Stimulated activated CD8-positive, alpha-beta memory T cell treated with anti-CD3 and anti-CD28 coated beads, Interleukin-4, amount 100 ng/mL, for 48 hours (primary cell): ENCODE measurements at regions not wholly inside any gene's neighbourhood (a gene's known extent, or its start where the extent isn't known, plus 50 kb on each side); places are given as distances from the start of the nearest gene placed in this dataset.

Experiments
- DNase-seq: peaks from one replicate; pipeline ENCODE4 v3.0.0-alpha.2; 2020

DNA sequence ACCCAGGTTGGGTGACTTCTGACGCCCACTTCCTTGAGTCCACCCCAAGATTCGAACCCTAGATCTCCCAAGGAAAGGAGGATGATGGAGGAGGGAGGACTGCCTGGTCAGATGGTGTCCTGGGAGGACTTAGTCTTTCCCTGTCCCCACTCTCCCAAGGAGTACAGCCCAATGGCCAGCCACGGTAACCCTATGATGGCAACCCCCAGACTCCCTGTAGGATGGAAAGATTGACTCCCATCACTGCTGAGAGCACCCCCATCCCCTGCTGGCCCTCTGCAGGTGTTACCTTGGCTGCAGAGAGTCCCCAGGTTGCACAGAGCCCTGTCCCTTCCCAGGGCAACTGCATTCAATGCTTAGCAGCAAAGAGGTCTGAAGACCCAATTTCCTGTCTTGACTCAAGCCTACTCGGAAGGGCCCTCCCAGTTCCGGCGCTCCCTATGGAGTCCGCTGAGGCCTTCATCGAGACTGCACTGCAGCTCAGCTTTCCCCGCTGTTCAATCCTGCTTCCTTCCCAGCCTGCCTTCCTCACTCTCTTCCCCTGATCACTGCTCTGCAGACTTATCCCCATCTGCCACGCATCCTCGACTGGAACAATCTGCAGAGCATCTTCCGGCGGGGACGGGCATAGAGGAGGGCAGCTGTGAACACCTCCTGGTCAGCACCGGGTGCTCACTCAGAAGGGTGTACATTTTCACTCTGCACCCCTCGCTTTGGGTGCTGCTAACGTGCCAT lies 50.8 kb upstream of the OCM2 start:
- no peak for DNase-seq

DNA sequence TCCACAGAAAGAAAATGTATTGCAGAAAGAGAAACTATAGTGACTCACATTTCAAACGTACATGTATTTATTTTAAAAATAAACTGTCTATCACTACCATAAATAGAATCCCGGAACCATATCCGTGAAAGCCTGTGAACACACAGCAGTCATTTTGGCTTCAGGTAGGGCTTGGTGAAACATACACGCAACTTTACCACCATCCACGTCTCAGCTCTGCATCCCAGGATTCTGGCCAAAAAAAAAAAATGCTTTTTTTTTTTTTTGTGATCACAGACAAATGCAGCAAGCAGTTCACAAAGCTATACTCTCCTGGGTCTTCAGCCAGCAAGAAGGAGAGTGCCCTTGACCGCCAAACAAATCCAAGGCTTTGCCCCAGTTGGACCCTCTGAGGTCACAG lies 56.8 kb upstream of the OCM2 start:
- no peak for DNase-seq

DNA sequence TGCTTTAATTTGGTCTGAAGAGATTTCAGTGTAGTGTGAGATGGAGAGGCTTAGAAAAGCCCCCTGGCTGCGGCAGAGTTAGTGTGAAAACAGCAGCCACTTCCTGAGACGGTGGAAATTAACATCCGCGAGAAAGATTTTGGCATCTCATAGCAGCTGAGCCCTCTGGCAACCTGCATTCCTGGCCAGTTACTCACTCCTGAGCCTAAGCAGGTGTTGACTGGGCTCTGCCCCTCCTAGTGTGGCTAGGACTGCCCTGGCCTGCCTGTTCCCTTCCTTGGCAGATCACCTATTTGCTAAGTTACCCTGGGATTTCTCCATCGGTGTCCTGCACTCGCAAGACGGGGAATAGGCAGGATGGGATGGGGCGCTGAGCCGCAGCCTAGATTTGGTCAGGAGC lies 57.6 kb upstream of the LMTK2 start:
- DNase-seq, result no peak

DNA sequence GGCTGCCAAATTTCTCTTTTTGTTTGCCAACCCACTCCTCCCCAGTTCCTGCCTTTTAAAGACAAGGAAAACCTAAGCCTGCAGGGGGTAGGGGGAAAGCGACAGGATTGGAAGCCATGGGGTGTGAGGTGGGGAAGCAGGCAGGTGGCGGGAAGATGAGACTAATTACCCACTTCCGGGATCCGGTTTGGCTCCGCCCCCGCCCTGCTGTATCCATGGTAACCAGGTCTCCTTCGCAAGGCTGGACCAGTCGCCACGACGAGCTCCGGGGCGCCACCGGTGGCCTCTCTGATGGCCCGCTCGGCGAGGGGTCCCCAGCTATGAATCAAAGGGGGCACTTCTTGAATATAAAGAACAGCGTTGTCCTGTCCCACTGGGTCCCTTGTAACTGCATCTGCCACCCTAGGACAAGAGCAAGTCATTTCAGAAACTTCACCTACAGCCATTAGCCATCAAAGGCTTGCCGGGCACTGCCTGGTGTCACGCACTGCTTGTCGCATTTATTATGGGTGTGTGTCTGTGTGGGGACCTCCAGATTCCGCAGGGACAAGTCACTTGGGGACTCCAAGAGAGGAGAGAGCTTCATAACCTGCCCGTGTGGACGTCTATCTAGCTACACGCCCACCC lies 55.4 kb upstream of the LMTK2 start:
- DNase-seq, result peak; percentile 80

DNA sequence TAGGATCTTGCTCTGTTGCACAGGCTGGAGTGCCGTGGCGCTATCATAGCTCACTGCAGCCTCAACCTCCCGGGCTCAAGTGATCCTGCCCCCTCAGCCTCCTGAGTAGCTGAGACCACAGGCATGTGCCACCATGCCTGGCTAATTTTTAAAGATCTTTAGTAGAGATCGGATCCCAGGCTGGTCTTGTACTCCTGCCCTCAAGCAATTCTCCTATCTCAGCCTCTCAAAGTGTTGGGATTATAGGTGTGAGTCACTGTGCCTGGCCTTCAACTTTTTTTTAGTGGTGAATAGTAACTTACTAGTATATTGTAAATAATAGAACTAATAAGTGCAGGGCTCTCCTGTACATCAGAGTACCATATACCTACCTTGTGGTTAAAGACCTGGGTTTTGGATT lies 52.1 kb upstream of the LMTK2 start:
- DNase-seq, result no peak

DNA sequence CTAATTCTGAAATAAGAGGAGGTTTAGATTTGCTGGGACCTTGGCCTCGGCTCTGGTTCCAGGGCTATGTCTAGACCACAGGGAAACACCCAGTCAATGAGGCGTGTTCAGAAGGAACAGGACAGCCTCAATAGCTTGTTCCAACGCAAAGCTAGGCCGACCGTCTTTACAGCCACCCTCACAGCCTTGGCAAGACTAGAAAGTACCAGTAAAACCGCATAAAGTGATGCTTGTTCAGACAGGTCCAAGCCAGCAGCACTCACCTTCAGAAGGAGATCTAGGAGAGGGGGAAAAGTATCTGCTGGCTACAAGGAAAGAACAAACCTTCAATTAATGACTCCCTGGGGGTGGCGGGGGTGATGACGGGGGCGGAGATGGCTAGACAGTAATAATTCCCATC lies 50.1 kb upstream of the LMTK2 start:
- no peak for DNase-seq
